ENCODE measurements at regions not wholly inside any gene's neighbourhood (a gene's known extent, or its start where the extent isn't known, plus 50 kb on each side); places are given as distances from the start of the nearest gene placed in this dataset.
"Not testable (repeated sequence)": the region's sequence is repeated elsewhere in the genome, so short reads cannot be mapped to it uniquely, and the experiment has no call there.

- no peak for DNase-seq
These were observed 318.5 kb downstream of the JRKL start for GRCh38 chr11:96708219-96708878.

DNA sequence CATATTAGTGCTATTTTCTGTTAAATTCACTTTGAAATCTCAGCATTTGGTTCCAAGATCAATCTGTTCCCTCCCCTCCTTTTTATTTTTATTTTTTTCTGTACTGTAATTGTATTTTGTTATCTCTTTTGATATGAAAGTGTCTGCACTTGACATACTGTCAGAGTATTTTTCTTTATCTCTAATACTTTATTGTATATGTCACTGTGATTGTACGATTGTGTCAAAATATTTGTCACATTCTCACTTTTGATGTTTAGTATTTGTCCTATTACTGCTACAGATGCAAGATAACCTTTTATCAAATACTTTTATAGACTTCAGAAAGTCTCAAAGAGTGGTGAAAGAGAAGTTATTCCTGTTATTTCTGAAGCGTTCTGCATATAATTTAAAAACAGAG is 323.5 kb downstream of the JRKL start:
- DNase-seq, result no peak

DNA sequence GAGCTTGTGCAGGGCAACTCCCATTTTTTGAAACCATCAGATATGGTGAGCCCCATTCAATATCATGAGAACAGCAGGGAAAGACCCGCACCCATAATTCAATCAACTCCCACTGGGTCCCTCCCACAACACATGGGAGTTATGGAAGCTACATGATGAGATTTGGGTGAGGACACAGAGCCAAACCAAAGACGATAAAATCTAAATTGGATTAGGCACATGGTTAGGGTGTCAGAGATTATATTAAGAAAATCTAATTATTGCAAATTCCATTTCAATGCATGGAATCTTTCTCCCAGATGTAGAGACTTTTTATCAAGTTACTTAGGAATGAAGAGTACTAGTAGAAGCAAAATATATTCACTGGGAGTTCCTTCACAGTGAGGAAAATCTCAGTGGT is 324.9 kb downstream of the JRKL start:
- DNase-seq, result no peak

DNA sequence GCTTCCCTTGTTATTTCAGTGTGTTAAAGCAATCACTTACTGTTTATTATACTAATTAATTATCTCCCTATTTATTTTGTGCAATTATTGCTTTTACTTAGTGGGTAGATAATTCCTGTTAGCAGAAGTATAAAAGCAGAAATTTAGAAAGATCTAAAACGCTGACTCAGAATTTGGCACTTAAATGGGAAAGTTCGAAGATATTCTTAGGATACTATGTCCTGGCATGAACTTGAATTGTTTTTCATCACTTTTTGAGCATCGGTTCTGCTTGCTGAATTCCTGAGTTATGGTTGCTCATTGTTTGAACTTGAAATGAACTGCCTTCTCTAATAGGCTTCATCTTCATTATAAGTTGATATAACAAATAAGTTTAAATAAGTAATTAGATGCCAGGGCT is 325.4 kb downstream of the JRKL start:
- DNase-seq, result no peak

DNA sequence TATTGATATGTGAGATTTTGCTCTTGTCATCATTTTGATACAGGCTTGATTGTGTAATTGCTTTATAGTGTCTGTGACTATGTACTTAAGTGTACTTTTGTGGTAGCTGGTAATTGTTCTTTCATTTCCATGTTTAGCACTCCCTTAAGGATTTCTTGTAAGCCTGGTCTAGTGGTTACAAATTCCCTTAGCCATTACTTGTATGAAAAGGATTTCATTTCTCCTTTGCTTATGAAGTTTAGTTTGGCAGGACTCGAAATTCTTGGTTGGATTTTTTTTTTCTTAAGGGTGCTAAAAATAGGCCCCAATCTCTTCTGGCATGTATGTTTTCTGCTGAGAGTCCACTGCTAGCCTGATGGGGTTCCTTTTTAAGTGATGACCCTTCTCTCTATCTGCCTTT is 346.8 kb downstream of the JRKL start:
- DNase-seq, result no peak

- no peak for DNase-seq
These were observed 348.5 kb downstream of the JRKL start for GRCh38 chr11:96738311-96738710.

DNA sequence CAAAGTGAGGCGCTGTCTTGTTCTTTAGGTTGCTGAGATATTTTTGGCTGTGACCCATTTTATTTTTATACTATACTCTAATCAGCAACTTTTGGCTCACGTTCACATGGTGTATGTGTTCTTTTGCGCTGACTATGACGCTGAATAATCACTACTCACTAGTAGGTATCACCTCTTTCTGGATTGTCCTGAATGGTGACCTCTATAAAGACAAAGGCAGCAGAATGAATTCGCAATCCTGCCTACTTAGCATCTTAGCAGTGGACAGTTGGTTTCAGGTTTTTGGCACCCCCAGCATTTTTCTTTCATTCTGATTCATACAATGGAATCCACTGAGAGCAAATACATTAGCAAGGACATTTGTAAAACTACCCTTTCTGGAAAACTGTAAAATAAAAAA is 351.3 kb downstream of the JRKL start:
- DNase-seq, result no peak

DNA sequence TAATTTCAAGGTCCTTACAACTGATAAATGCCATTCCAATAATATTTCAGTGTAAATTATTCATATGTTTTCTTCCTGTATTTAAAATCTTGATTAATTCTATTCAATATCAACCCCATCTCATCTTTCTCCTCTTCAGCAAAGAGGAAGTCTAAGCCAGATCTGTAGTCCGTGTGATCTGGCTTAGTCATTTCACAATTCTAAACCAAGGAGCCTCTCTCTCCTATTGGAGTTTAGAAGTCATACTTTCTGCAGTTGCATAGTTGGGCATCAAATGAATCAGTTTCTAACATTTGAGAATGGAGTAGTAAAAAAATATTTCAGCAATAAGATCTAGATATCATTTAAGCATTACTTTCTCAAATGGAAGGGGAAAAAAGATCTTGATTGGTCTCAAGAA is 354.9 kb downstream of the JRKL start:
- DNase-seq, result no peak

GRCh38 chr11:96748639-96749370 is 359.0 kb downstream of the JRKL start:
- no peak for DNase-seq

DNA sequence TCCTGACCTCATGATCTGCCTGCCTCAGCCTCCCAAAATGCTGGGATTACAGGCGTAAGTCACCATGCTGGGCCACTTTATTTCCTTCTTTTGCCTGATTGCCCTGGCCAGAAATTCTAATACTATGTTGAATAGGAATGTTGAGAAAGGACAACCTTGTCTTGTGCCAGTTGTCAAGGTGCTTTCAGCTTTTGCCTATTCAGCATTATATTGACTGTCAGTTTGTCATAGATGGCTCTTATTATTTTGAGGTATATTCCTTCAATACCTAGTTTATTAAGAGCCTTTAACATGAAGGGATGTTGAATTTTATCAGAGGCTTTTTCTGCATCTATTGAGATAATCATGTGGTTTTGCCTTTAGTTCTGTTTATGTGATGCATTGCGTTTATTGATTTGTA is 362.0 kb downstream of the JRKL start:
- not testable (repeated sequence) for DNase-seq

DNA sequence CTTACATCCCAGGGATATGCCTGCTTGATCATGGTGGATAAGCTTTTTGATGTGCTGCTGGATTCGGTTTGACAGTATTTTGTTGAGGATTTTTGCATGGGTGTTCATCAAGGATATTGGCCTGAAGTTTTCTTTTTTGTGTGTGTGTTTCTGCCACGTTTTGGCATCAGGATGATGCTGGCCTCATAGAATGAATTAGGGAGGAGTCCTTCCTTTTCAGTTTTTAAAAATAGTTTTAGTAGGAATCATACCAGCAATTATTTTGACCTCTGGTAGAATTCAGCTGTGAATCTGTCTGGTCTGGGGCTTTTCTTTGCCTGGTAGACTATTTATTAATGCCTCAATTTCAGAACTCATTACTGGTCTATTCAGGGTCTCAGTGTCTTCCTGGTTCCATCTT is 362.4 kb downstream of the JRKL start:
- no peak for DNase-seq

GRCh38 chr11:96753997-96754396 is 364.2 kb downstream of the JRKL start:
- no peak for DNase-seq

DNA sequence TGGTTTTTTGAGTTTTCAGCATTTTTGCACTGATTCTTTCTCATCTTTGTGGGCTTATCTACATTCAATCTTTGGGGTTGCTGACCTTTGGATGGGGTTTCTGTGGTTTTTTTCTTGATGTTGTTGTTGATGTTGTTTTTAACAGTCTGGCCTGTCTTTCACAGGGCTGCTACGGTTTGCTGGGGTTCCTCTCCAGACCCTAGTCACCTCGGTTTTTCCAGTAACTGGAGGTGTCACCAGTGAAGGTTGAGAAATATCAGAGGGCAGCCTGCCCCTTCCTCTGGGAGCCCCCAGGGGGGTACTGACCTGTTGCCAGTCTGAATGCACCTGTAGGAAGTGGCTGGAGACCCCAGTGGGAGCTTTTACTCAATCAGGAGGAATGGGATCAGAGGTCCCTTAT is 365.4 kb downstream of the JRKL start:
- no peak for DNase-seq

GRCh38 chr11:96755752-96756151 is 365.9 kb downstream of the JRKL start:
- no peak for DNase-seq

GRCh38 chr11:96758957-96759356 is 369.1 kb downstream of the JRKL start:
- no peak for DNase-seq

GRCh38 chr11:96760306-96760705 is 370.5 kb downstream of the JRKL start:
- DNase-seq, result no peak

GRCh38 chr11:96760815-96761214 is 371.0 kb downstream of the JRKL start:
- DNase-seq, result no peak

- no peak for DNase-seq
These were observed 371.6 kb downstream of the JRKL start for GRCh38 chr11:96761451-96761850.

DNA sequence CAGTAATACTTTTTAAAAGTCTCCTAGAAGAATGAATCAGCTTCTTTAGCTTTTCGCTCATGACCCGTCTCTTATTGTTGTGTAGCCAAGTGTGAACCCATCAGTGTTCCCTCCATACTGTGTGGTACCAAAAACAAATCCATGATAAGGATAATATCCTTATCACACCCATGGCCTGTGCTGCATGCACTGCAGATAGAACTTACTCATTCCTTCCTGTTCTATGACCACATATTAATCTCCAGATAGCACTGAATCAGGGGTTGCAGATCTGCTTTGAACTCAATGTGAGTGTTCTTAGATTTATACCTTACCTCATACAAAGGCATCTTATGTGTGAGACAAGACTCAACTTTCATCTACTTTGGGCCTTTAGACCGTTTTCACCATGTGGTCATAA is 373.4 kb downstream of the JRKL start:
- no peak for DNase-seq

GRCh38 chr11:96778272-96778671 is 388.5 kb downstream of the JRKL start:
- no peak for DNase-seq

GRCh38 chr11:96779030-96779429 is 389.2 kb downstream of the JRKL start:
- DNase-seq, result no peak

DNA sequence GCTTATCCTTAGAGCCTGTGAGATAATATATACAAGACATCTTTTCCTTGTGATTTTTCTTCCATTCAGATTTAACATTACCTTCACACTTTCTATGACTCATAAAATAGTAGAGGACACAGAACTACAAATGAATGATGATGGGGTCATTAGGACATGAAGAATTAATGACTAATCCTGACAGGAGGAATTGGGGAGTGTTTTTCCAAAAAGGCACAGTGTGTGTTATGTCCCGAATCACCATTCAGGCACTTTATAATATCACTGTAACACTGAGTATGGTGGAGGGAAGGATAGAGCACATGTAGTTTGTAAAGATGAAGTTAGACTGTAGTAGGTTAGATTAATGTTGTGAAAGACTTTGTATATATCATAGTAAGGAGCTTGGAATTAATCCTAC is 391.3 kb downstream of the JRKL start:
- no peak for DNase-seq

DNA sequence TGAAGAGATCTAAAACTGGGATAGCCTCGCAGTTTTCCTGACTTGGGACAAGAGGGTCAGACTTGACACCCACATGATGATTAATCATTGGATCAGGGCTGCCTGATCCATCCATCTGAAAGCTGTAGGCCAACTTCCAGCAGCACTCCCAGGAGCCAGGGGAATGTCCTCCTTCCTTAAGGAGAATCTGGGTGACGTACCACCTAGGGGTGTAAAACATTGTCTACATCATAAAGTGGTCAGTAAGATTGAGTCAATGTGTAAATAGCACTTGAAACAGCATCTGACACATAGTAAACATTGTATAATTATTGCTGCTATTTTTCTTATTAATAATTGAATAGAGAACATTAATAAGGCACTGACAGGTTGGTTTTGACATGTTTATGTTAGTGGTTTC is 392.8 kb downstream of the JRKL start:
- no peak for DNase-seq

DNA sequence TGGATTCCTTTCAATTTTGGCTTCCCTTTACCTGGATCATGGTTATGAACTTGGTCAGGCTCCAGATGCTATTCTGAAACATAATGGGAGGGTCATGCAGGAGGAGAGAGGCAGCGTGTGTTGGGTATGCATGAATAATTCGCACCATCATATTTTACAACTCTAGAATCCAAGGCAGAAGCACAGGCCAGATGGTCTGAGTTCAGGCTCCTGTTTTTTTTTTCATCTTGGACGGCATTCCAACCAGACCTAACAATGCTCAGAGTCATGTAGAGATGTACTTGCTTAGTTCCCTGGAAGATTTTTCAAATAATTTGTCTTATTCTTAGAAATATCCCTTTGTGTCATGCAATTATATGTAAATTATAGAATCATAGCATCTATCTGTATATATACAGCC is 393.5 kb downstream of the JRKL start:
- no peak for DNase-seq

- no peak for DNase-seq
These were observed 395.3 kb downstream of the JRKL start for GRCh38 chr11:96785073-96785472.
